SK-N-SH (cell line): ENCODE measurements at regions not wholly inside any gene's neighbourhood (a gene's known extent, or its start where the extent isn't known, plus 50 kb on each side); places are given as distances from the start of the nearest gene placed in this dataset.

Source experiments
- CHD2 ChIP-seq: fragments of 150-350 bp; IDR thresholded peaks from 2 replicates; pipeline ENCODE4 v1.6.1; 2018; ENCODE audit warnings: low read length; ENCODE audit not compliant: partially characterized antibody
- CTCF ChIP-seq: fragments of 200-600 bp; sonication (generic); IDR thresholded peaks from 2 replicates; pipeline ENCODE4 v1.6.1; 2017; ENCODE audit warnings: antibody characterized with exemption, mild to moderate bottlenecking, moderate library complexity
- EP300 ChIP-seq, 2 experiments: IDR thresholded peaks; 2 replicates each; pipeline versions ENCODE4 v1.4.0 to v1.6.1; 2012; ENCODE audit warnings: borderline replicate concordance in 1 of 2, low read depth in 1 of 2, low read length in 1 of 2
- EZH2phosphoT487 ChIP-seq: fragments of 200-600 bp; sonication (generic); IDR thresholded peaks from 2 replicates; pipeline ENCODE4 v1.6.1; 2017; ENCODE audit warnings: low read depth, mixed run types, mild to moderate bottlenecking, antibody characterized with exemption, moderate library complexity, borderline replicate concordance
- FOXM1 ChIP-seq: IDR thresholded peaks from 2 replicates; pipeline ENCODE4 v1.4.0; 2012; ENCODE audit warnings: low read depth, mild to moderate bottlenecking
- JUND ChIP-seq: IDR thresholded peaks from 2 replicates; pipeline ENCODE4 v1.4.0; 2012
- MAX ChIP-seq: IDR thresholded peaks from 2 replicates; pipeline ENCODE4 v1.4.0; 2012; ENCODE audit warnings: low read depth
- POLR2AphosphoS5 ChIP-seq: IDR thresholded peaks from 2 replicates; pipeline ENCODE4 v1.6.1; 2012; ENCODE audit warnings: low read depth, low read length
- RCOR1 ChIP-seq: fragments of 150-350 bp; IDR thresholded peaks from 2 replicates; pipeline ENCODE4 v1.6.1; 2017; ENCODE audit warnings: antibody characterized with exemption, low read length
- TAF1 ChIP-seq: IDR thresholded peaks from 2 replicates; pipeline ENCODE4 v1.6.1; 2012; ENCODE audit warnings: low read depth, mild to moderate bottlenecking, low read length, moderate library complexity, borderline replicate concordance
- USF2 ChIP-seq: fragments of 150-350 bp; IDR thresholded peaks from 2 replicates; pipeline ENCODE4 v1.6.1; 2017; ENCODE audit warnings: antibody characterized with exemption, low read length, low read depth, borderline replicate concordance
- YY1 ChIP-seq: IDR thresholded peaks from 2 replicates; pipeline ENCODE4 v1.4.0; 2012; ENCODE audit warnings: low read depth, mild to moderate bottlenecking
- TF ChIP-seq, protein P1 (sequence below): IDR thresholded peaks from 2 replicates; pipeline ENCODE4; 2012

DNA sequence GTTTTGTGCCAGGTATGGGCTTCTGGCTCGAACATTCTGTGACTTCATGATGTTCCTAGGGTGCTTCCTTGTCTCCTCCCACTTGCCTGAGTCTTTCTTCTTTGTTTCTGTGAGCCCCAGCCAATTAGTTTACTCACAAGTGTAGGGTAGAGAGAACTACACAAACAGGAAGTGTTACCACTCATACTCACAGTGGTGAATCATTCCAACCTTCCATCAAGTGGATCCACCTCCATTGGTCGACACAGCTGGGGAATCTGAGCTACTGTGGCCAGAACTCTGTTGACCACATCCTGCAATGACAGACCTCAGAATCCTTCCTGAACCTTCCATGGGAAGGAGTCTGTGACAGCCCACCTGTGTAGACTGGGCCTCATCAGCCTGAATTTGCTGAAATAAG is 76.8 kb downstream of the UNC5CL start:
- no peak for TF ChIP-seq POLR2AphosphoS5
- no peak for TF ChIP-seq YY1
- no peak for TF ChIP-seq CTCF
- TF ChIP-seq EP300 (IDR thresholded peaks at IDR 0.05; ENCODE audit: borderline replicate concordance in 1 of 2, low read depth in 1 of 2, low read length in 1 of 2), result no peak; a peak in 1 of 4 replicates
- no peak for TF ChIP-seq TAF1
- no peak for TF ChIP-seq USF2
- 0 out of 2 replicates have a peak, but pooled peaks have one; percentile 24 for TF ChIP-seq MAX
- TF ChIP-seq EZH2phosphoT487, result no peak
- peak; percentile 33; the same call in 1 of the 2 replicates for TF ChIP-seq JUND
- TF ChIP-seq, protein P1, sequence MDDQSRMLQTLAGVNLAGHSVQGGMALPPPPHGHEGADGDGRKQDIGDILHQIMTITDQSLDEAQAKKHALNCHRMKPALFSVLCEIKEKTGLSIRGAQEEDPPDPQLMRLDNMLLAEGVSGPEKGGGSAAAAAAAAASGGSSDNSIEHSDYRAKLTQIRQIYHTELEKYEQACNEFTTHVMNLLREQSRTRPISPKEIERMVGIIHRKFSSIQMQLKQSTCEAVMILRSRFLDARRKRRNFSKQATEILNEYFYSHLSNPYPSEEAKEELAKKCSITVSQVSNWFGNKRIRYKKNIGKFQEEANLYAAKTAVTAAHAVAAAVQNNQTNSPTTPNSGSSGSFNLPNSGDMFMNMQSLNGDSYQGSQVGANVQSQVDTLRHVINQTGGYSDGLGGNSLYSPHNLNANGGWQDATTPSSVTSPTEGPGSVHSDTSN, result peak; percentile 55; the same call in 1 of the 2 replicates
- no peak for TF ChIP-seq RCOR1
- TF ChIP-seq CHD2, result no peak
- no peak for TF ChIP-seq FOXM1
